Parathyroid adenoma (tissue), 2 donors: ENCODE measurements at regions not wholly inside any gene's neighbourhood (a gene's known extent, or its start where the extent isn't known, plus 50 kb on each side); places are given as distances from the start of the nearest gene placed in this dataset.

ENCODE experiments used
- H2AFZ ChIP-seq: fragments of 300-600 bp; sonication (generic); one replicate; pipeline ENCODE4 v1.7.0; 2017; ENCODE audit warnings: antibody characterized with exemption, mild to moderate bottlenecking
- H3K27ac ChIP-seq: fragments of 300-600 bp; sonication (generic); one replicate; pipeline ENCODE4 v1.7.0; 2017
- H3K27me3 ChIP-seq: fragments of 300-600 bp; sonication (generic); one replicate; pipeline ENCODE4 v1.7.0; 2017; ENCODE audit warnings: low read length; ENCODE audit not compliant: control insufficient read depth, insufficient read depth
- H3K36me3 ChIP-seq: fragments of 300-600 bp; sonication (generic); one replicate; pipeline ENCODE4 v1.7.0; 2017; ENCODE audit warnings: low read length; ENCODE audit not compliant: control insufficient read depth, insufficient read depth
- H3K4me1 ChIP-seq: fragments of 300-600 bp; sonication (generic); one replicate; pipeline ENCODE4 v1.7.0; 2017; ENCODE audit warnings: control low read depth
- H3K4me2 ChIP-seq: fragments of 300-600 bp; sonication (generic); one replicate; pipeline ENCODE4 v1.7.0; 2017; ENCODE audit warnings: low read length
- H3K4me3 ChIP-seq: fragments of 300-600 bp; sonication (generic); one replicate; pipeline ENCODE4 v1.7.0; 2017; ENCODE audit warnings: low read depth, low read length
- H3K79me2 ChIP-seq: fragments of 300-600 bp; sonication (generic); one replicate; pipeline ENCODE4 v1.7.0; 2017; ENCODE audit warnings: control low read depth
- H3K9ac ChIP-seq: fragments of 300-600 bp; sonication (generic); one replicate; pipeline ENCODE4 v1.7.0; 2017; ENCODE audit warnings: mild to moderate bottlenecking
- H3K9me3 ChIP-seq: fragments of 300-600 bp; sonication (generic); one replicate; pipeline ENCODE4 v1.7.0; 2017; ENCODE audit warnings: low read length; ENCODE audit not compliant: control insufficient read depth
- TF ChIP-seq, protein P1 (sequence below): fragments of 300-600 bp; sonication (generic); IDR thresholded peaks from one replicate; pipeline ENCODE4 v1.7.0; 2017; ENCODE audit warnings: antibody characterized with exemption, mild to moderate bottlenecking
- donor health status: primary hyperparathyroidism.

DNA sequence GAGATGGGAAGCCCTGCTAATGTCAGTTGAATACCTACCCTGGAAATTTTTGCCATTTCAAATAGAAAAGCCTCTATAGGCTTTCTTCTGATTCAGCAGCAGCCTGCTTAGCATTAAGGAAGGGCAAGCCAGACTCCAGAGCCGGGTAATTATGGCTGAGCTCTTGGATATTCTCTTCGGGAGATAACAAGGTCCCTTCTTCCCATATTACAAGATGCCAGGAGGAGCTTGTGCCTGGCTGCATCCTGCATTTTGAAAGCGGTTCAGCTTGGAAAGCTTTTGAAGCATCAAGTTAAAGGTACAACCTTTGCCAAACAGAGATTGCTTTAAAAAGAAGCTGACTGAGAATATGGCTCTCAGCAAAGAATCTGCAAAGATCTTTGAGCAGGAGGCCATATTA, 399.6 kb upstream of the RPS6KA3 start:
- H2AFZ ChIP-seq: no peak overlapping the region
- H3K36me3 ChIP-seq: no peaks in the 10 kb centered on the region
- H3K27ac ChIP-seq: no peak overlapping the region
- no peaks in the 10 kb centered on the region for H3K79me2 ChIP-seq
- H3K9me3 ChIP-seq: no peaks in the 10 kb centered on the region
- H3K4me2 ChIP-seq: no peak overlapping the region
- no peaks in the 10 kb centered on the region for H3K27me3 ChIP-seq
- TF ChIP-seq, protein P1, sequence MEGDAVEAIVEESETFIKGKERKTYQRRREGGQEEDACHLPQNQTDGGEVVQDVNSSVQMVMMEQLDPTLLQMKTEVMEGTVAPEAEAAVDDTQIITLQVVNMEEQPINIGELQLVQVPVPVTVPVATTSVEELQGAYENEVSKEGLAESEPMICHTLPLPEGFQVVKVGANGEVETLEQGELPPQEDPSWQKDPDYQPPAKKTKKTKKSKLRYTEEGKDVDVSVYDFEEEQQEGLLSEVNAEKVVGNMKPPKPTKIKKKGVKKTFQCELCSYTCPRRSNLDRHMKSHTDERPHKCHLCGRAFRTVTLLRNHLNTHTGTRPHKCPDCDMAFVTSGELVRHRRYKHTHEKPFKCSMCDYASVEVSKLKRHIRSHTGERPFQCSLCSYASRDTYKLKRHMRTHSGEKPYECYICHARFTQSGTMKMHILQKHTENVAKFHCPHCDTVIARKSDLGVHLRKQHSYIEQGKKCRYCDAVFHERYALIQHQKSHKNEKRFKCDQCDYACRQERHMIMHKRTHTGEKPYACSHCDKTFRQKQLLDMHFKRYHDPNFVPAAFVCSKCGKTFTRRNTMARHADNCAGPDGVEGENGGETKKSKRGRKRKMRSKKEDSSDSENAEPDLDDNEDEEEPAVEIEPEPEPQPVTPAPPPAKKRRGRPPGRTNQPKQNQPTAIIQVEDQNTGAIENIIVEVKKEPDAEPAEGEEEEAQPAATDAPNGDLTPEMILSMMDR: no peak
- H3K4me3 ChIP-seq: no peak overlapping the region
- H3K9ac ChIP-seq: no peak overlapping the region
- no peaks in the 10 kb centered on the region for H3K4me1 ChIP-seq

DNA sequence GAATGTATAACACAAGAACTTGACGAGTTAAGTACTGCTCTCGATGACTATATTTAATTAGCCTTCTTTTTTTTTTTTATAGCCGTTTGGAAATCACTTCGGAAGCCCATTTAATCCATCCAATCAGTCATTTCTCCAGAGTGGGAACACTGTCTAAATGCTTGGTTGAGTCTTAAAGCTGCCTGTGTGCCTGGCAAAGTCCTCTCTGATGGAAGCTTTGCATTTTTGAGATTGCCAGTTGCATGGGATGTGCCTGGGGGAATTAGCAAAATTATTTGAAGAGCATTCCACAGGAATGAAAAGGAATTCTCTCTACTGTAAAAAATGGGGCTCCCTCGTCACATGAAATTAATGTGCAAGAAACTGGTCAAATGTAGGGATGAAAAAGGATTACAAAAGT, 398.8 kb upstream of the RPS6KA3 start:
- TF ChIP-seq, protein P1: no peak
- H3K27ac ChIP-seq: no peak overlapping the region
- H2AFZ ChIP-seq: no peak overlapping the region
- H3K4me1 ChIP-seq: no peaks in the 10 kb centered on the region
- H3K79me2 ChIP-seq: no peaks in the 10 kb centered on the region
- H3K9ac ChIP-seq: no peak overlapping the region
- no peaks in the 10 kb centered on the region for H3K36me3 ChIP-seq
- H3K27me3 ChIP-seq: no peaks in the 10 kb centered on the region
- no peak overlapping the region for H3K4me3 ChIP-seq
- H3K4me2 ChIP-seq: no peak overlapping the region
- H3K9me3 ChIP-seq: no peaks in the 10 kb centered on the region

DNA sequence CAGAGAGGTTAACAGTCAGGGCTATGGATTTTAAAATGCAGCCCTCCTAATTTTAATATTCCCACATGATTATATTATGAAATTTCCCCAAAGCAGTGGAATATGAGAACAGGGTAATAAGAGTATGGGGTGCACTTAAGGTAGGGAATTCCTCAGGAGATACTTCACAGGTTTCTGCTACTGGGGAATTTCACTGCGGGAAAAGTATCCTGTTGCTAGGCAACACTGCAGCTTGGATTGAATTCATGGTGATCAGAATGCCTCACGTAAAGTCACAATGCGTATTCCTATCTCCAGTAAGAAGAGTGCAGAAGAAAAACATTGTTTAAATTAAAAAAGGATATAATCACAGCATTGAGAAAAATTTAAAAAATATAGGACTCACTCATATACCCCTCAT, 398.1 kb upstream of the RPS6KA3 start:
- H3K4me2 ChIP-seq: no peak overlapping the region
- H2AFZ ChIP-seq: no peak overlapping the region
- no peak overlapping the region for H3K9ac ChIP-seq
- H3K27me3 ChIP-seq: no peaks in the 10 kb centered on the region
- no peaks in the 10 kb centered on the region for H3K4me1 ChIP-seq
- TF ChIP-seq, protein P1: no peak
- no peaks in the 10 kb centered on the region for H3K79me2 ChIP-seq
- H3K4me3 ChIP-seq: no peak overlapping the region
- H3K9me3 ChIP-seq: no peaks in the 10 kb centered on the region
- no peaks in the 10 kb centered on the region for H3K36me3 ChIP-seq
- no peak overlapping the region for H3K27ac ChIP-seq

DNA sequence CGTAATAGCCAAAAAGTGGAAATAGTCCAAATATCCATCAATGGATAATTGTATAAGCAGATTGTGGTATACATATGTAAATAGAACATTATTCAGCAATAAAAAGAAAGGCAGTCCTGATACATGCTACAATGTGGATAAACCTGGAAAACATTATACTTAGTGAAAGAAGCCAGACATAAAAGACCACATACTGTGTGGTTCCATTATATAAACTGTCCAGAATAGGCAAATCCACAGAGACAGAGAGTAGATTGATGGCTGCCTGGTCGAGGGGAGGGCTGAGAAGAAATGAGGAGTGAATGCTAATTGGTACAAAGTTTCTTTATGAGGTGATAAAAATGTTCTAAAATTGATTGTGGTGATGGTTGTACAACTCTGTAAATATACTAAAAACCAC, 397.4 kb upstream of the RPS6KA3 start:
- Histone ChIP-seq H2AFZ (no peak overlapping the region), H3K4me3 (no peak overlapping the region), H3K9me3 (no peaks in the 10 kb centered on the region), H3K36me3 (no peaks in the 10 kb centered on the region), H3K4me1 (no peaks in the 10 kb centered on the region), H3K27ac (no peak overlapping the region), H3K4me2 (no peak overlapping the region), H3K27me3 (no peaks in the 10 kb centered on the region), H3K79me2 (no peaks in the 10 kb centered on the region), H3K9ac (no peak overlapping the region)
- TF ChIP-seq, protein P1: no peak

DNA sequence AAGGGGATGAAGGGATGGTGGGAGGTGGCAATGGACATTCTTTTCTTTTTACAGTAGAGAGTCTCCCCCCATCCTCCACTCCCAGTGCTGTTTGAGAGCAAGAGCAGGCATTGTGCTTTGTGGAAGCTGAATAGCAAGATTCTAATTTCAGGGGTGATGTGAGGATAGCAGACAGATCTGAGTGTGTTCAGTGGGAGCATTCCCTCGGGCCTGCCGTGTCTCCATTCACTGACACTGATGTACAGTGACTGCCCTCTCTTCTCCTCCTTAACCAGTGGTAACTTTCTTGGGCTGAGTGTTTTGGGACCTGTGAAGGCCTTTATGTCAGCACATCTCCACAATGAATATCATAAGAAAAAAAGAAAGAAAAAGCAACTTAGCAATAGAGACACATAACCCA, 396.6 kb upstream of the RPS6KA3 start:
- no peaks in the 10 kb centered on the region for H3K4me1 ChIP-seq
- H3K27me3 ChIP-seq: no peaks in the 10 kb centered on the region
- H3K9me3 ChIP-seq: no peaks in the 10 kb centered on the region
- no peak overlapping the region for H3K27ac ChIP-seq
- no peak overlapping the region for H3K4me3 ChIP-seq
- no peaks in the 10 kb centered on the region for H3K36me3 ChIP-seq
- no peaks in the 10 kb centered on the region for H3K79me2 ChIP-seq
- no peak overlapping the region for H2AFZ ChIP-seq
- no peak overlapping the region for H3K9ac ChIP-seq
- TF ChIP-seq, protein P1: no peak
- no peak overlapping the region for H3K4me2 ChIP-seq
